Non-pigmented ciliary epithelial cell (primary cell): ENCODE measurements at regions not wholly inside any gene's neighbourhood (a gene's known extent, or its start where the extent isn't known, plus 50 kb on each side); places are given as distances from the start of the nearest gene placed in this dataset.
A peak's percentile ranks its signal among the peaks of the same experiment; 100 is the strongest.
"Not testable (repeated sequence)": the region's sequence is repeated elsewhere in the genome, so short reads cannot be mapped to it uniquely, and the experiment has no call there.

Experiments
- DNase-seq: peaks from one replicate; pipeline ENCODE4 v3.0.0-alpha.2; 2010; ENCODE audit warnings: low read depth

- DNase-seq, result no peak
These were observed 264.9 kb downstream of the LRIG3 start for GRCh38 chr12:58655375-58655774.

GRCh38 chr12:58656254-58657009 is 263.9 kb downstream of the LRIG3 start:
- DNase-seq, result no peak

DNA sequence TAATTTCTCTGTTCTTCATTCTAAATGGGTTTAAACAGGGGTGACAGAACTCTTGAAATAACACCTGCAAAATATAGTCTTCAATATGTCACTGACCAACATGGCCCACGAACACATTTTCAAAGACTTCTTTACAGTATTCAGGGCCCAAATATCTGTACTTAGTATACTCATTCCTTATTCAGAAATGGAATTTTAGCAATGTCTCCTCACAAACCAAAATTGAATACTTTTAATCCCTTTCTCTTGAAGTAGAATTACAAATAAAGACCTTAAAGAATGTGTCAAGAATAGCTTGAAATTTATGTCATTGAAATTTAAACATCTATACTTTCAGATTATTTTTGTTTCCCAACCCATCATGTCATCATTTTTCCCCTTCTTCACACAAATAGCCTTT is 263.1 kb downstream of the LRIG3 start:
- no peak for DNase-seq

GRCh38 chr12:58665375-58665774 is 254.9 kb downstream of the LRIG3 start:
- DNase-seq, result no peak

DNA sequence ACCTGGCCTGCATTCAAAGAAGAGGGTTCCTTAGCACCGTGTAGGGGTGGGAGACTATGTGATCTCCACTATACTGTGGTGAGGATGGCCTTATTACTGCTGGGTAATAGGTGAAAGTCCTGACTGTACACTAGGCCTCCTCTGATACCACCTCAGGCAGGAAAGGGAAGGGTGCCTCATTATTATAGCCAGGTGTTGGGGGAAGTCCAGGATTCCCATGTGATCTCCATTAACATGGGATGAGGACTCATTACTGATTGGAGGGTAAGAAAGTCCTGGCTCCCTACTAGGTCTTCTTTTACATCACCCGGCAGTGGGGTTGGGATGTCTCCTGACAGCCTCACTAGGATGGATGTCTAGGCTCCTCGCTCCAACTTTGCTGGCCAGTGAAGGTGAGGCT is 252.1 kb downstream of the LRIG3 start:
- no peak for DNase-seq

- DNase-seq, result peak; percentile 26
These were observed 251.4 kb downstream of the LRIG3 start for GRCh38 chr12:58668871-58669270.

DNA sequence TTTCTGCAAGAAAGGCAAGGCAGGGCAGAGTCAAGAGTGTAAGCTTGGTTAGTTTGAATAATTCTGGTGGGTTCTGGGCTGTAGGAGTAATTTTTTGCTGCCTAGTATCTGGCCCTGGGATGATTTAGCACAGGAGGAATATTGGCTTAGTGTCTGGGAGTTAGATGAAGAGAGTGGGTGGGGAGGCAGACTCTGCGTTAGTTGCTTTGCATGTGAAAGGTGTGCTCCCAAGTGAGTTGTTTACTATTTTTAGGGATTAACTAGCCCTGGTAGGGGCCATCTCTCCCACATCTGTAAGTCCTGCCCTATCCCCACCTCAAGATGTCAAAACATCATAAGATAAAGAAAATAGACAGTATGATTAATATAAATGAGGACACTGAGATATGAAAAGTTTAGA is 249.7 kb downstream of the LRIG3 start:
- DNase-seq, result no peak

DNA sequence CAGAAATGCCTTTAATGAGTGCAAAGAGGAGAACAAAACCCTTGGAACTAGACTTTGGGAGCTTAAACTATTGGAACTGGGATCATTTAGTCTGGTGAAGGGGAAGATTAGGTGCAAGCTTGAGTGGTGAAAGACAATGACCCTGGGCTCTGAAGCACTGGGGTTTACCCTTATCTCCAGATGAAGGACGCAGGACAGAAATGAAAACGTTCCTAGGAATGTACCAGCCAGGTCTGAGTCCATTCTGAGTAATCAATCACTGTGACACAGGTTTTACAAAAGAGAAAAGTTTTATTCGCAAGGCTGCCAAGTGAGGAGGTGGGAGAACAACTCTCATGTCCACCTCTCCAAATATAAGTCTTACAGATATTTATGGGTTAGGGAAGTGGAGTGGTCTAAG is 249.1 kb downstream of the LRIG3 start:
- DNase-seq, result no peak

DNA sequence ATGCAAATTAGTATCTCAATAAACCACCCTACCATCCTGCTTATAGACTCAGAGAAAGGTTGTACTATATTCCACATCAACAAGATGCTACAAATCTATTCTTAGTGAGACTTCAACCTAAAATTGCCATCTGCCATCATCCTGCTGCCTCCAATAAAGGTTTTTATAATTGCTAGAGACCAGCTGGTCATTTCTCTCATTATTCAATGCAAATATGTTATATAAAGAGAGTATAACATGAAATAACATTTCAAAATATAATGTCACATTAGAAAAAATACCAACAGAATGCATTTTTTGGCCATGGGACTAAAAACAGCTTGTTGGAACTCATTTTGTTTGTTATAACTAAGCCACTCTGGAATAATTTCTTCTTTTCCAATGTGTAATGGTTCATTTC is 247.3 kb downstream of the LRIG3 start:
- no peak for DNase-seq

DNA sequence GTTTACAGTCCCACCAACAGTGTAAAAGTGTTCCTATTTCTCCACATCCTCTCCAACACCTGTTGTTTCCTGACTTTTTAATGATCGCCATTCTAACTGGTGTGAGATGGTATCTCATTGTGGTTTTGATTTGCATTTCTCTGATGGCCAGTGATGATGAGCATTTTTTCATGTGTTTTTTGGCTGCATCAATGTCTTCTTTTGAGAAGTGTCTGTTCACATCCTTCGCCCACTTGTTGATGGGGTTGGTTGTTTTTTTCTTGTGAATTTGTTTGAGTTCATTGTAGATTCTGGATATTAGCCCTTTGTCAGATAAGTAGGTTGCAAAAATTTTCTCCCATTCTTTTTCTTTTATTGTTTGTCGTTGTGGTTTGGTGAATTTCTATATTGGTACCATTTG is 242.5 kb downstream of the LRIG3 start:
- not testable (repeated sequence) for DNase-seq

- DNase-seq, result no peak
These were observed 241.6 kb downstream of the LRIG3 start for GRCh38 chr12:58678753-58679152.

- DNase-seq, result no peak
These were observed 238.6 kb downstream of the LRIG3 start for GRCh38 chr12:58681730-58682129.

GRCh38 chr12:58695263-58695662 is 225.0 kb downstream of the LRIG3 start:
- no peak for DNase-seq

GRCh38 chr12:58701536-58701935 is 218.8 kb downstream of the LRIG3 start:
- no peak for DNase-seq

GRCh38 chr12:58703866-58704265 is 216.4 kb downstream of the LRIG3 start:
- no peak for DNase-seq

DNA sequence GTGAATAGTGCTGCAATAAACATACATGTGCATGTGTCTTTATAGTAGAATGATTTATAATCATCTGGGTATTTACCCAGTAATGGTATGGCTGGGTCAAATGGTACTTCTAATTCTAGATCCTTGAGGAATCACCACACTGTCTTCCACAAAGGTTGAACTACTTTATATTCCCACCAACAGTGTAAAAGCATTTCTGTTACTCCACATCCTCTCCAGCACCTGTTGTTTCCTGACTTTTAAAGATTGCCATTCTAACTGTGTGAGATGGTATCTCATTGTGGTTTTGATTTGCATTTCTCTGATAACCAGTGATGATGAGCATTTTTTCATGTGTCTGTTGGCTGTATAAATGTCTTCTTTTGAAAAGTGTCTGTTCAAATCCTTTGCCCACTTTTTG is 215.5 kb downstream of the LRIG3 start:
- DNase-seq, result not testable (repeated sequence)

DNA sequence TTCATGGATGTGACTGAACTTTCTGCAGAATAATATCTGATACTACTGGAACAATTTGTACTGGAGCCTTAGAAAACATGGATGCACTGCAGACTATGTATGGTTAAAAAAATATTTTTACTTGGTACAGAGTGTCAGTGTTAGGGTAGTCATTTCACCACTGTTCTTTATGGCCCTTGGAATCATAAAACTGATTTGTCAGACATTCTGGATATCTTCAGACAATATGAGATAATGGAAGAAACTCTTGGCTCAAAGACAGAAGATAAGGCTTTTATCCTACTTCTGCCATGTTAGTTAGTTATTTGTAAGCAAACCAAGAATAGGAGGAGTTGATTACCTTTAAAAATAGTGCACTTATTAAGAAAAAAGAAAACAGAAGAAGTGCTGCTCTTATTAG is 209.4 kb downstream of the LRIG3 start:
- no peak for DNase-seq

DNA sequence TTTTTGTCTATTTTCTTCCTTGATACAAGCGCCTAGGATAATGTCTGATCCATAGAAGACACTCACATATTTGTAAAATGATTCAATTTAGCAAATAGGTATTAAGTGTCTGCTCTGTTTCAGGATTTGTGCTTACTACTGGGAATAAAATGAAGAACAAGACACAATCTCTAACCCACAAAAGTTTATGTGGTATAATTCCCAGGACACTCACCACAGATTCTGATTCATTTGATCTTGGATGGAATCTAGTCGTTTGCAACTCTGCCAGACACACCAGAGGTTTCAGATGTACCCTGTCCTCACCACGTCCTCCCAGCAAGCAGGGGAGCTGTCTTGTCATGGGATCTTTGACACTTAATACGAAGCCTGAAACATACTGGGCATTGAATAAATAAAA is 208.3 kb downstream of the LRIG3 start:
- peak; percentile 61 for DNase-seq

DNA sequence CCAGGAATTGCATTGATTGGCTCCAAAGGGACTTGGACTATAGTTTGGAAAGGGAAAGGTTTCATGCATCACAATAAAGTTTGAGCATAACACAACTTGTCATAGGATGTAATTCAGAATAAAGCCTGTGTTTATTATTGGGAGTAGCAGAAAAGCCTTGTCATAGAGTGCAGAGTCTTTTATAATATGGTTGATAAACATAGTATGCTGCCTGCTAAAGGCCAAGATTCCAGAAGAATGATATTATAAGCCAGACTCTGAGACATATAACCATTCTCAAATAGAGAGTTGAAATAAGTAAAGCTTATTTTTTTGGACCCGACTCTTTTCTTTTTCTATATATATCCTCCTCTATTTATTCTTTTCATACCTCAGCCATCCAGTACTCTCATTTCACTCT is 207.3 kb downstream of the LRIG3 start:
- no peak for DNase-seq

GRCh38 chr12:58719161-58719560 is 201.1 kb downstream of the LRIG3 start:
- no peak for DNase-seq

DNA sequence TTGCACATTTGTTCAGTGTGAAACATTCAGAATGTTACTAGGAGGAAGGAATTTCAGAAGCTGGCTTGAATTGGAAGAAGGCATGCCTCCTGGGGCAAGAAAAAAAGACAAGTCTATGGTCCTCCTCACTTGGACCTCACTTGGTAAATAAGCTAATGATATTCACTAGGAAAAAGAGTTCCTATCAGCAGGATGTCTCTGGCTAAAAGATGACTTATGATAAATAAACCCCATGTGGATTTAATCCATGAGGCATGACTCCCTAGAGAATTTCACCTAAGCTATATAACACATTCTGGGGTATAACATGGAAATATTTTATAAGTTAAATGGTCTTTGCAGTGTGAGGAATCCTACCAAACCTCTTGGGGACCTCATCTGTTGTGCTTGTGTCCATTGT is 199.9 kb downstream of the LRIG3 start:
- no peak for DNase-seq

DNA sequence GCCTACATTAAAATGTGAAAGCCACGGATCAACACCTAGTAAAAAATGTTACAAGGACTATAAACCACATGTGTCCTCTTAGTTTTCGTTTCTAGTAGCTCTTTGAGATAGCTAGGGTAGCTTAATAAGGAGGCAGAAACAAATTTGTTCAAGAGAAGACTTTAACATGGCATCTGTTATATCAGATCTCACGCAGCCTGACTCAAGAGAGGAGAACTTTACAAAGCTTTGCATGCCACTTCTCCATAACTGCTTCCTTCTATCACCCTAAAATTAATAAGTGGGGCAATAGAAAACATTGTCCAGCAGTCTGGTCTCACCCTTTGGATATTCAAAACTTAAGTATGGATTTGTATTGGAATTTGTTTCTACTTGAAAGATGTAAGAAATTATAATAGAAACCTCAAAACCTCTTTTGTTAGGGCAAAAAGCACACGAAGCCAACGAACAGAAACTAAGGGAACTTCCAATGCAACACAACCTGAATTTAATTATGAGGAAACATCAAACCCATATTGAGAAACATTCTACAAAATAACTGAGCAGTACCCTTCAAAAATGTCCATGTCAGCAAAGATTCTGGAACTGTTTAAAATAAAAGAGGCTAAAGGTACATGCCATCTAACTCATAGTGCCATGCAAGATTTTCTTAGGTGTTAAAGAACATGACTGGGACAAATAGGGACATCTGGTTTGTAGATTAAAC is 194.8 kb downstream of the LRIG3 start:
- no peak for DNase-seq

DNA sequence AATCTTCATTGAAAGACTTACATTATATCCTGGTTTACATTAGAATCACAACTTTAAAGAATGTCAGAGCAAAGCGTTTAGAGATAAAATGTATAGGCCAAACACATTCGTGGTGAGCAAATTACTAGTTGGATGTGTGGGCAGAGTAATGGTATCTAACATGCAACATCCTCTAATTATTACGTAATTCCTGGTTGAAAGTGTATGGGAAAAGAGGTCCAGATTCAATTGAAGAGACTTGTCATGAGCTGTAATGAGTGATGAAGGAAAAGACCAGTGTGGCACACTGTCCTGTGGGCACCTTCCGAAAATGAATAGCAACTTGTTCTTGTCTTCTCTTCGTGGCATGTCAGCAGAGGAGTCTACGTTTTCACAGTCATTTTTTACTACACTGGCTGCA is 192.8 kb downstream of the LRIG3 start:
- no peak for DNase-seq

GRCh38 chr12:58728397-58728796 is 191.9 kb downstream of the LRIG3 start:
- DNase-seq, result no peak
